NOMO-1 treated with dmso at 0.1 percent for 144 hours (cell line): ENCODE measurements at regions not wholly inside any gene's neighbourhood (a gene's known extent, or its start where the extent isn't known, plus 50 kb on each side); places are given as distances from the start of the nearest gene placed in this dataset.

Source experiments
- DNase-seq: peaks from one replicate; lab custom pipeline; 2025; ENCODE audit not compliant: unreplicated experiment; lab: John Stamatoyannopoulos, UW

GRCh38 chr20:7492257-7492656 lies 448.0 kb downstream of the HAO1 start:
- no peak for DNase-seq

- no peak for DNase-seq
These were observed 446.9 kb downstream of the HAO1 start for GRCh38 chr20:7493311-7493710.

GRCh38 chr20:7496394-7496991 lies 443.8 kb downstream of the HAO1 start:
- DNase-seq, result no peak

GRCh38 chr20:7497985-7498384 lies 442.3 kb downstream of the HAO1 start:
- DNase-seq, result no peak

GRCh38 chr20:7499201-7499600 lies 441.1 kb downstream of the HAO1 start:
- DNase-seq, result no peak

- DNase-seq, result no peak
These were observed 440.0 kb downstream of the HAO1 start for GRCh38 chr20:7500231-7500663.

- no peak for DNase-seq
These were observed 436.8 kb downstream of the HAO1 start for GRCh38 chr20:7503501-7503900.

- no peak for DNase-seq
These were observed 435.0 kb downstream of the HAO1 start for GRCh38 chr20:7505152-7505834.

GRCh38 chr20:7505835-7506221 lies 434.4 kb downstream of the HAO1 start:
- DNase-seq, result no peak

GRCh38 chr20:7516621-7517111 lies 423.6 kb downstream of the HAO1 start:
- DNase-seq, result no peak

- DNase-seq, result no peak
These were observed 419.9 kb downstream of the HAO1 start for GRCh38 chr20:7520361-7520760.

- no peak for DNase-seq
These were observed 417.0 kb downstream of the HAO1 start for GRCh38 chr20:7523288-7523687.

GRCh38 chr20:7540018-7540417 lies 400.2 kb downstream of the HAO1 start:
- no peak for DNase-seq

GRCh38 chr20:7540923-7541322 lies 399.3 kb downstream of the HAO1 start:
- no peak for DNase-seq

- DNase-seq, result no peak
These were observed 369.2 kb downstream of the HAO1 start for GRCh38 chr20:7571101-7571500.

- DNase-seq, result no peak
These were observed 368.7 kb downstream of the HAO1 start for GRCh38 chr20:7571521-7572055.

- no peak for DNase-seq
These were observed 360.4 kb downstream of the HAO1 start for GRCh38 chr20:7579888-7580287.

- DNase-seq, result no peak
These were observed 355.1 kb downstream of the HAO1 start for GRCh38 chr20:7585126-7585679.

- no peak for DNase-seq
These were observed 353.8 kb downstream of the HAO1 start for GRCh38 chr20:7586481-7586880.

GRCh38 chr20:7589164-7589563 lies 351.1 kb downstream of the HAO1 start:
- no peak for DNase-seq

GRCh38 chr20:7596541-7596940 lies 343.7 kb downstream of the HAO1 start:
- no peak for DNase-seq

GRCh38 chr20:7601431-7601830 lies 338.8 kb downstream of the HAO1 start:
- no peak for DNase-seq
